ENCODE measurements at regions not wholly inside any gene's neighbourhood (a gene's known extent, or its start where the extent isn't known, plus 50 kb on each side); places are given as distances from the start of the nearest gene placed in this dataset.

- DNase-seq (ENCODE audit: low read depth), result no peak
Observed at GRCh38 chr4:180500154-180500553, 1743.0 kb upstream of the TENM3 start.

DNA sequence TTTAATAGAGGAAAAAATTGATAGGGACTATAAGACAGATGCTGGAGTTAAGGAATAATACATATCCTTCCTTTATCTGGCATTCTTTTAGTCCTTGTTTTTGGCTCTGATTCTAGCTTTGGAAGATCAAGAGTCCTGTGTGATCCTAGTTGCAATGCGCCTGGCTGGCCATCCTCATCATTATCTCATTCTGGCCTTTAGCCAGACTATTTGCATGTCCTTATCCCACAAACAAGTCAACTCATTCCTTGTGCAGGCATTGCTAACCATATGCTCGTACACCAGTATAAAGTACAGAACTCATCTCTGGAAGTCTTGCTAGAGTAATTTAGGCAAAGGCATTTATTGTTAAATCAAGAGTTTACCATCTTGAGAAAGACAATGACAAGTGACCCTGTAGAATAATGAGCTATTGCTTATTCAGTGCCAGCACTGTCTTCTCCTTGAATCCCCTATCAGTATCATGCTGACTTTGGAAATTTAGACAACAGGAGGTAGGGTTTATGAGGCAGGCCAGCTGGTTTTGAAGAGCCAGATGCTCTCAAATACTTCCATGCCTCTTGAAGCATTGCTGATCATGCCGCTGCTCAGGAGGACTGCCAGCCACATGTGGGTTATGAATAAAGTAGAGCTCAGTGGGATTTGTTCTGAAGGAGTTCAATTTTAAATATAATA is 1730.3 kb upstream of the TENM3 start:
- no peak for DNase-seq (ENCODE audit: low read depth)

DNA sequence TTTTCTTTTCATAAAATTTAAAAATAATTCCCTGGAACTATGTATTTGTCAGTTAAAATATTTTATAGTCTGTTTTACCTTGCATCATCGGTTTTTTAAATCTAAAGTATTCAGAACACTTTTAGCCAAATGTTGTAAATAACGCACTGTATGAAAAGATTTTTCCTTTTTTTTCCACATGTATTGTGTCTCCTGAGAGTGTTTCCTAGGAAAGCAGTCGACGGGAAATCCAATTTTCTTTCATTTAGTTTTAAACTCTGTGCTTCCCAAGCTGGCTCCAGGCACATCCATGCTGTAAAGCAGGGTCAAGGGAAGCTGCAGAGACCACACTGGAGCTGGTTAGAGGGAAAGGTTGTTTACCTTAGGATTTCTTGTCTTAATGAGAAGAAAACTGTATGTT is 1724.3 kb upstream of the TENM3 start:
- DNase-seq (ENCODE audit: low read depth), result no peak

DNA sequence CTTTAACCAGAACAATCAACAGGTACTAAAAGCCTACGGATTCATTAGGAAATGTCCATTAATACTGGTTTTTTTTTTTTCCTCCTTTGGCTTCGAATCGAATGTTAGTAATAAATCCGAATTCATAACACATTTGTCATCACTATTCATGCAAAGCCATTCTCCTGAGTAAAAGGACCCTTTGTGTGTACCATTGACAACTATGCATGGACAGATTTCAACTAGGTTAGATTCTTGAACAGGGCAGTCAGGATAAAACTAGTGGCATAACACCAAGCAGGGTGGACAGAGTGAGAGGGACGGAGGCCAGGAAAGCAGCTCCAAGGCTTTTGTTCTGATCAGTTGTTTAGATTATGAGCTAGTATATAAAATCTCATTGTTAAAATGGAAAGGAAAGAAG is 1722.0 kb upstream of the TENM3 start:
- no peak for DNase-seq (ENCODE audit: low read depth)

DNA sequence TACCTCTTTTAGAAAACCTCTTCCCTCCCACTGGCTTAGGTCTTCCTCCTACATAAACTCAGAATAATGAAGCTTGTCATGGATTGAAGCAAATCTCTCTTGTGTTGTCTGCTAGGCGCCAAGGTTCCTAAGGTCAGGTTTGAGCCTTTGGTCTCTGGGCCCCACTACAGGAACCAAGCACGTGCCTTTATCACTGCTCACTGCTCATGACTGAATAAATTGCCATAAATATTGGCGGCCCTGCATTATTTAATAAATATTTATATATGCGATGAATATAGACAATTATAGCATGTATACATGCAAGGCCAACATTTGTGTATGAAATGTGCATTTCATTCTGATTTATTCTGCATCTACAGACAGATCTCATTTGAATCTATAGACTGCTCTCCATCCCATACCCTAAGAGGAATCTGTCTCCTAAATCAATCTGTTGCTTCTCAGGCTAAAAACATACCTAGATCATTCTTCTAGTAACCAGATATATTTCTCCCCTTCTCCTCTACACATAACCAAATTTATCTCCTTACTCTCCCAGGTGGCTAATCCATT is 1717.6 kb upstream of the TENM3 start:
- DNase-seq (ENCODE audit: low read depth), result no peak

DNA sequence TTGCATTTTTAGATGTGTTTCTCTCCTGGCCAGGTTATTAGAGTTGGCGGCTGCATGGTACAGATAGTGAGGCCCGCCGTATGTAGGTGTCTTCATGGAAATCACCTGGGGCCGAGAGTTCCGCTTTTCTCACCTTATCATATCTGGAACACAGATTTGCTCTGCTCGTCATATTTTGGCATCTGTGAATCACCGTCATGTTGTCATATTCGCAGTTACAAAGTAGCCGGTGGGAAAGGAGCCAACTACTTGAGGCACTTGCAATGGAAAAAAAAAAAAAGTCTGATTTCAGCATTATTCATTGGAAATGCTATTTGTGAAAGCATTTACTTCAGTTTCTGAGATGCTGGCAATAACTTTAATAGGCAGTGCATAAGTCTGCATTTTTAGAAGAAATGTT is 1715.2 kb upstream of the TENM3 start:
- DNase-seq (ENCODE audit: low read depth), result no peak

DNA sequence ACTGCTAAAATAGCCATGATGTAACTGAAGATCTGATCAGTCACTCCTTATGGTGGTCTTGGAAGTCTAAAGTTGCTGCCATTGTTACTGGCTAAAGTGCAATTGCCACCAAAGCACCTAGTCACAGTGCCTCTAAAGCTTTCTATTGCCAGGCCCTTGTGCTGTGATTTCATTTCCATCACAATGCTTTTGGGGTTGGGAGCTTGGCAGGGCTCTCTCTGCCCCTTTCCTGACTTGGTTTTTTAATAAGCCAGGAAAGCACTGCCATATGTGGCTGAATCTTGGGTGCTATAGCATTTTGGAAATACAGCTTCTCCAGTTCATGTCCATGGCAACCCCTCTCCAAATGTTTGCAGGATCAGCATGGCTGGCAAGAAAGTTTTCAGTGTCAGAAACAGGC is 1712.4 kb upstream of the TENM3 start:
- DNase-seq (ENCODE audit: low read depth), result no peak

GRCh38 chr4:180532691-180533090 is 1710.5 kb upstream of the TENM3 start:
- DNase-seq (ENCODE audit: low read depth), result no peak

- no peak for DNase-seq (ENCODE audit: low read depth)
Observed at GRCh38 chr4:180538384-180539057, 1704.7 kb upstream of the TENM3 start.

DNA sequence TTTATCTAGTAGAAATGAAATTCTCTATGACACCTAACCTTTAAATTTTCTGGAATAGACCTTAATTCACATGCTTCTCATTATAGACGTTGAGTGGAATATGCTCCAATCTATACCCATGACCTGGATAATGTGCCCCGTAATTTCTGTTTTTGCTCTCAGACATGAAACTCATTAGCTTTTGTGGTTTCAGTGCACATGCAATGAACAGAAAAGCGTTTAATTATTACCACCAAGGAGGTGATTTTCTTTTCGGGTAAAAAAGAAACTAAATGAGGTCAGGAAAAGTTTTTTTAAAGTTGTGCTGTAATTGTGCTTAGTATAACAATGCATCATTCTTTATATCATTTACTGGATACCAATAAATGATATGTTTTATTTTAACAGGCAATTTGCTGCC is 1703.9 kb upstream of the TENM3 start:
- no peak for DNase-seq (ENCODE audit: low read depth)

DNA sequence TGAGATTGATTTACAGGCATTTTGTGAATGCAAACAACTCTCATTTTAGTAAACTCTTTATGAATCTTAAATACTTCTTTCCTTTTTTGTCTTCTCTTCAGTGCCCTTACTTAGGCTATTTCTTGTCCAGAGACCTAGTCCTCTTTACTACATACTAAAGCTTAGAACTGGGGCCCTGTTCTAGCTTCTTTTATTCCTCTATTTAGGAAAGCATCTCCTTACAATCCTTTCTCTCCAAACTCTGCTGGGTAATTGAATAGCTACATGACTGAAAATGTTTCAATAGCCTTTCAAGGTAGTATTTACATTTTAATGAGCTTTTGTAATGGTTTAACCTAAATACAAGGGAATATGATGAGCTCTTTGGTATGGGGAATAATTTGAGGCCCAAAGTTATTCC is 1701.5 kb upstream of the TENM3 start:
- no peak for DNase-seq (ENCODE audit: low read depth)

DNA sequence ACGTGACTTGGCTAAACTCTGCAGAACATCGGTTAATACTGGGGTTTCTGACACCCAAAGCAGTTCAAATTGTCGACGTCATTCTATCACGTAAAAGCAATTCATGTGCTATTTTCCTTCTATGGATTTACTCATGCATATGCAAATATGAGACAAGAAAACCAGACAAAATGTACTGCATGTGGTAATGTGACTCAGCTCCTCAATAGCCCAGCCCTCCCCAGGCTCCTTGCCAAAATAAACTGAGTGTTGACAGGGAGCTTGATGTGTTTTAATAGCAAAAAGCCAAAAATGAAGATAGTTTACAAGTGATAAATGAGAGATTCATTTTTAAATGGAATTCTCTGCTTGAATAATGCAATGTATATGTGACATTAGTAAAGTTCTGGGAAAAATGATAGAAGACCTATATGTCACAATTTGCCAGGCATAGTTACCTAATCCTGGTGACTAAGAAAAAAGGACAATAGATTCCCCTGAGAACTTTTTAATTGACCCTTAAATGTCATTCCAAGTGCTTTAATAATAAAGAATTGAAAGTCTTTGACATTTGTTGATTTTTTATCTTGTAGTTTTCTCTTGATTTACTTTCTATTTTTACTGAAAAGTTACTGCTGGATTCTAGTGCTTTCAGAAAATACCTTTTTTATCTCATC is 1700.6 kb upstream of the TENM3 start:
- DNase-seq (ENCODE audit: low read depth), result no peak

DNA sequence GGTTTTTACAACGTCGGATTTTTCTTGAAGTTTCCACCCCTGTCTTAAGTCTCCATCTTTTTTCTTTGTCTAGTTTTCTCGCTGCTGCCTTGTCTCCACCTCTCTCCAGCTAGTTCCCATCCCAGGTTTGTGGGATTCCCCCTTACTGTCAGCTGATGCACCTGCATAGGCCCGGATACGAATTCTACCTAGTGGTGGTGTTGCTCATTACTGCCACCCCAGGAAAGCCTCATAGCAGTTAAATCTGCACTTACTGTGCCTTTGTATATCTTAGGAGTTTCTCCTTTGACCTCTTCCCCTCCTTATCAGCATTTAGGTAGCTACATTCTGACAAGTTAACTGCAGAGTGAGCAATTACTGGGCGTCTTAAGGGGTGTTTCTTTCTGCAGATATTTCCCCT is 1693.1 kb upstream of the TENM3 start:
- DNase-seq (ENCODE audit: low read depth), result no peak

DNA sequence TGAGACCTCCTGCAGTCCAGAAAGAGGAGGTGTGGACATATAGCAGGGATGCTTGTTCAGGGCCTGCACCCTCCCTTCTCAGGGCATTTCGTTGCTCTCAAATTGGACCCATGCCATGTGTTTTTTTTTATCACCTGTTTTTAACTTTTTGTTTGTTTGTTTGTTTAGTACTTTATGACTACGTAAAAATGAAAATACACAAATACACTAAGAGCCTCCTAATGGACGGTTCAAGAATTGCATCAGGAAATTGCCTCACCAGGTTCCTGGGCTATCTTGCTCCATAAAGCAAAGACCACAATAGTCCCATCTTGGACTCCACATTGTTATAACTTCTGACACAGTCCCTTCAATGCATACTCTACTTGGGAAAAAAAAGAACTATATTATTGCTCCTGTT is 1685.9 kb upstream of the TENM3 start:
- DNase-seq (ENCODE audit: low read depth), result no peak

DNA sequence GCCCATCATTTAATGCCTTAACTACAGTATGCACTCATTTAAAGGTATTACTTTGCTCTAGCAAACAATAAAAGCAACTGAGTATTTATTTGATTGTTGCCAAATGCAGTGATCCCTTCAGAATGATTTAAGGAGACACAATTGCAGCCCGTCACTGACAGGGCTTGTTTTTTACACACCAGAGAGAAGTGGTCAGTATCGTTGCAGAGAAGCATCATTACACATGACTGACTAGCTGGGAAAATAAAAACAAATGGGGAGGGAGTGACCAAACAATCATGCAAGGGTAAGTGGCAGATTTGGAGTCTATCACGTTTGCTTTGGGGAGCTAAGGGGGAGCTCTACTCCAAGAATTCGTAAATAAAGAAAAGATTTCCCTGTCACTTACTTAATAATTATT is 1685.3 kb upstream of the TENM3 start:
- no peak for DNase-seq (ENCODE audit: low read depth)

GRCh38 chr4:180558427-180558826 is 1684.8 kb upstream of the TENM3 start:
- DNase-seq (ENCODE audit: low read depth), result no peak

DNA sequence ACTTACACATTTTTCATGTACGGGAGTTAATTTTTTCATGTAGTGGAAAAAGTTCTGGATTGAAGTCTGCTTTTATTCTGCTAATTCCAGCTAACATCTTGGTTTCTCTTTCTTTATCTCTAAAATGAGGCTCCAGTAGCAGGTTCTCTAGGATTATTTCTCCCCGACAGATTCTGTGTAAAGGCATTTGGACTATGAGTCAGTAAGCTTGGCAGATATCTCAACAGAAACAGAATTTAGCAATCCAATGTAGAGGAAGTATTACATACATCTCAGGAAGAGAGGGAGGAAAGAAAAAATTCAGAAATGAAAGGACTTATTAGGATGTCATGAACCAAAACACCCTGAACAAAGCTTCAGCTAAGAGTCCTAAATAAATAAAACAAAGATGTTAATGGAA is 1682.3 kb upstream of the TENM3 start:
- no peak for DNase-seq (ENCODE audit: low read depth)

- DNase-seq (ENCODE audit: low read depth), result no peak
Observed at GRCh38 chr4:180564026-180564425, 1679.2 kb upstream of the TENM3 start.

GRCh38 chr4:180564448-180564847 is 1678.8 kb upstream of the TENM3 start:
- DNase-seq (ENCODE audit: low read depth), result no peak

- no peak for DNase-seq (ENCODE audit: low read depth)
Observed at GRCh38 chr4:180565856-180566431, 1677.3 kb upstream of the TENM3 start.

DNA sequence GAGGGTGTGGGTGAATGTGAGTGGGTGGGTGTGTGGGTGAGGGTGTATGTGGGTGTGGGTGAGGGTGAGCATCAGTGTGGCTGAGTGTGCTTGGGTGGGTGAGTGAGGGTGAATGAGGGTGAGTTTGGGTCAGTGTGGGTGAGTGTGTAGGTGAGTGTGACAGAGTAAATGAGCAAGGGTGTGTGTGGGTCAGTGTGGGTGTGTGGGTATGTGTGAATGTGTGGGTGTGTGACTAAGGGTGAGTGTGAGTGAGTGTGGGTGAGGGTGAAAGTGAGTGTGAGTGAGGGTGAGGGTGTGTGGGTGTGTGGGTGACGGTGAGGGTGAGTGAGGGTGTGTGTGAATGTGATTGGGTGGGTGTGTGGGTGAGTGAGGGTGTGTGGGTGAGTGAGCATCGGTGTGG is 1676.7 kb upstream of the TENM3 start:
- DNase-seq (ENCODE audit: low read depth), result no peak

GRCh38 chr4:180567080-180567479 is 1676.1 kb upstream of the TENM3 start:
- DNase-seq (ENCODE audit: low read depth), result no peak

GRCh38 chr4:180571516-180572055 is 1671.6 kb upstream of the TENM3 start:
- DNase-seq (ENCODE audit: low read depth), result no peak
